ENCODE measurements at regions not wholly inside any gene's neighbourhood (a gene's known extent, or its start where the extent isn't known, plus 50 kb on each side); places are given as distances from the start of the nearest gene placed in this dataset.

- ATAC-seq = no peak
- H3K4me3 ChIP-seq = no peak overlapping the region
- WGBS, 2 donors = 60 to 73% methylated on average over 4 of the region's 4 CpGs
- no peaks in the 10 kb centered on the region for H3K4me1 ChIP-seq
- no peak overlapping the region for H3K27ac ChIP-seq
- H3K9me3 ChIP-seq = no peaks in the 10 kb centered on the region
- intact Hi-C loops (cut with DNase I) = no loop called here
- DNase-seq = no peak
- TF ChIP-seq CTCF (IDR thresholded peaks at IDR 0.05) (no peak), POLR2A (IDR thresholded peaks at IDR 0.05) (no peak)
- no peaks in the 10 kb centered on the region for H3K36me3 ChIP-seq (replicated peaks in 1 of 2; ENCODE audit: insufficient read depth in 1 of 2, low read depth in 2 of 2)
- no peaks in the 10 kb centered on the region for H3K27me3 ChIP-seq
Measured at GRCh38 chr22:34129691-34130486, 209.6 kb upstream of the LARGE1 start.

- no peak for TF ChIP-seq CTCF (IDR thresholded peaks at IDR 0.05)
- no peak for TF ChIP-seq POLR2A (IDR thresholded peaks at IDR 0.05)
- no peak for ATAC-seq
- H3K4me1 ChIP-seq = no peaks in the 10 kb centered on the region
- no peak for DNase-seq
- 64 to 65% methylated on average over 7 of the region's 7 CpGs for WGBS, 2 donors
- H3K27me3 ChIP-seq = no peaks in the 10 kb centered on the region
- H3K4me3 ChIP-seq = no peak overlapping the region
- no peak overlapping the region for H3K27ac ChIP-seq
- H3K36me3 ChIP-seq (replicated peaks in 1 of 2; ENCODE audit: insufficient read depth in 1 of 2, low read depth in 2 of 2) = no peaks in the 10 kb centered on the region
- intact Hi-C loops (cut with DNase I) = no loop called here
- no peaks in the 10 kb centered on the region for H3K9me3 ChIP-seq
Measured at GRCh38 chr22:34135749-34136148, 215.5 kb upstream of the LARGE1 start.

- ATAC-seq = no peak
- Histone ChIP-seq H3K4me1 (no peaks in the 10 kb centered on the region), H3K36me3 (replicated peaks in 1 of 2; ENCODE audit: insufficient read depth in 1 of 2, low read depth in 2 of 2) (no peaks in the 10 kb centered on the region), H3K9me3 (peaks cover 0 to 4% (median 0%) of the 10 kb centered on the region in 3 donors), H3K4me3 (no peak overlapping the region), H3K27ac (no peak overlapping the region), H3K27me3 (no peaks in the 10 kb centered on the region)
- DNase-seq = no peak
- TF ChIP-seq POLR2A (IDR thresholded peaks at IDR 0.05) (no peak), CTCF (IDR thresholded peaks at IDR 0.05) (no peak)
- intact Hi-C loops (cut with DNase I) = no loop called here
Measured at GRCh38 chr22:34150023-34150422, 229.7 kb upstream of the LARGE1 start.

- Histone ChIP-seq H3K36me3 (replicated peaks in 1 of 2; ENCODE audit: insufficient read depth in 1 of 2, low read depth in 2 of 2) (no peaks in the 10 kb centered on the region), H3K4me1 (no peaks in the 10 kb centered on the region), H3K27ac (no peak overlapping the region), H3K4me3 (no peak overlapping the region), H3K9me3 (no peaks in the 10 kb centered on the region), H3K27me3 (peaks cover 0 to 4% of the 10 kb centered on the region in 2 donors)
- DNase-seq = no peak
- TF ChIP-seq CTCF (IDR thresholded peaks at IDR 0.05) = no peak
- TF ChIP-seq POLR2A (IDR thresholded peaks at IDR 0.05) = no peak
- intact Hi-C loops (cut with DNase I) = no loop called here
- no peak for ATAC-seq
- WGBS, 2 donors = 70% methylated on average over 8 of the region's 8 CpGs
Measured at GRCh38 chr22:34159491-34159890, 239.2 kb upstream of the LARGE1 start.

Data from body of pancreas (tissue), 4 donors.